Smooth muscle cell (in vitro differentiated cells): ENCODE measurements at regions not wholly inside any gene's neighbourhood (a gene's known extent, or its start where the extent isn't known, plus 50 kb on each side); places are given as distances from the start of the nearest gene placed in this dataset.

Experiments used
- DNase-seq: peaks from one replicate; lab custom pipeline; 2025; ENCODE audit not compliant: unreplicated experiment; lab: John Stamatoyannopoulos, UW
- H2AFZ ChIP-seq: fragments of 200-600 bp; sonication (generic); 2 replicates; pipeline ENCODE4 v1.6.0; 2016; ENCODE audit warnings: antibody characterized with exemption, low read depth, mild to moderate bottlenecking
- H3F3A ChIP-seq: fragments of 200-600 bp; sonication (generic); 2 replicates; pipeline ENCODE4 v1.6.0; 2017; ENCODE audit warnings: antibody characterized with exemption, low read depth
- H3K27ac ChIP-seq: fragments of 200-600 bp; sonication (generic); 2 replicates; pipeline ENCODE4 v1.5.1; 2016; ENCODE audit warnings: low read depth, mild to moderate bottlenecking
- H3K27me3 ChIP-seq: fragments of 200-600 bp; sonication (generic); 2 replicates; pipeline ENCODE4 v1.6.1; 2016; ENCODE audit warnings: low read depth, mild to moderate bottlenecking
- H3K36me3 ChIP-seq: fragments of 200-600 bp; sonication (generic); 2 replicates; pipeline ENCODE4 v1.5.1; 2016; ENCODE audit warnings: low read depth
- H3K4me1 ChIP-seq: fragments of 200-600 bp; sonication (generic); 2 replicates; pipeline ENCODE4 v1.5.1; 2016; ENCODE audit warnings: low read depth
- H3K4me2 ChIP-seq: fragments of 200-600 bp; sonication (generic); 2 replicates; pipeline ENCODE4 v1.6.0; 2016; ENCODE audit warnings: mild to moderate bottlenecking
- H3K4me3 ChIP-seq: fragments of 200-600 bp; sonication (generic); 2 replicates; pipeline ENCODE4 v1.5.1; 2016; ENCODE audit warnings: mild to moderate bottlenecking
- H3K79me2 ChIP-seq: fragments of 200-600 bp; sonication (generic); 2 replicates; pipeline ENCODE4 v1.6.0; 2016; ENCODE audit warnings: low read depth, mild to moderate bottlenecking
- H3K9ac ChIP-seq: fragments of 200-600 bp; sonication (generic); 2 replicates; pipeline ENCODE4 v1.6.0; 2016; ENCODE audit warnings: low read depth
- H3K9me3 ChIP-seq: fragments of 200-600 bp; sonication (generic); replicated peaks from 2 replicates; pipeline ENCODE4 v1.5.1; 2016; ENCODE audit warnings: low read depth
- H4K20me1 ChIP-seq: fragments of 200-600 bp; sonication (generic); 2 replicates; pipeline ENCODE4 v1.6.0; 2016; ENCODE audit warnings: low read depth
- WGBS: methylation state at CpG from one replicate; pipeline ENCODE4 v1.1.7; 2016; ENCODE audit warnings: low lambda C conversion rate; 5-methylcytosine and 5-hydroxymethylcytosine counted together
- TF ChIP-seq, protein P1 (sequence below): fragments of 200-600 bp; sonication (generic); IDR thresholded peaks from 2 replicates; pipeline ENCODE4 v1.5.1; 2017; ENCODE audit warnings: borderline replicate concordance, mild to moderate bottlenecking, antibody characterized with exemption; ENCODE audit not compliant: insufficient read depth, poor library complexity, severe bottlenecking

DNA sequence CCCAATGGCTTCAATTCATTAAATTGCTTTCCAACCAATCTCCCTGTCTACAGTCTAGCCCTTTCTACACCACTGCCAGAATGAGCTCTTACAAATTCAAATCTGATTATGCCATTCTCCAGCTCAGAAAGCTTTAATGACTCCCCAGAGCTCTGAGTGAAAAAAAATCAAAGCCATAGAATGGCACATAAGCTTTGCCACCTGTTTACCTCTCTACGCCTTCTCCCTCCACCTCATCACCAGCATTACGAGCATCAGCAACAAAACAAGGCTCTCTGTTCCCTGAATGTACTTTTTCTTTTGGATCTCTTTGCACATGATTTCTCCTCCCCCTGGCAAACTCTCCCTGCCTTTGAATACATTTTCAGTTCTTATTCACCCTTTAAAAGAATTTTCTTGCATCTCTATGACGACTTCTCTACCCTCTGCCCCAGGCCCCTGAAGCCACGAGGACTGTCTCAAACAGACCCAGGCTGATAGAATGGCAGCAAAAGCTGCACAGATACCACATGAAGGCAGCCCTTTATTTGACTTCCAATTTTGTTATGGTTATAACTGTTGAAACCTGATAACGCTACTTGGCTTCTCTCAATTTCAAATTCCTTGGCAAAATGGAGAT is 516.0 kb downstream of the PCDH7 start:
- Histone ChIP-seq H3K4me3 (no peak overlapping the region), H4K20me1 (no peaks in the 10 kb centered on the region), H3K27ac (no peak overlapping the region), H3K9ac (no peak overlapping the region), H3K27me3 (no peaks in the 10 kb centered on the region), H3K9me3 (no peaks in the 10 kb centered on the region), H3K79me2 (no peaks in the 10 kb centered on the region), H3K4me1 (peaks cover 6% of the 10 kb centered on the region), H3F3A (no peaks in the 10 kb centered on the region), H2AFZ (peak overlapping the region; percentile 44), H3K36me3 (no peaks in the 10 kb centered on the region), H3K4me2 (no peak overlapping the region)
- DNase-seq = no peak
- 76% methylated on average over 5 of the region's 5 CpGs for WGBS
- TF ChIP-seq, protein P1, sequence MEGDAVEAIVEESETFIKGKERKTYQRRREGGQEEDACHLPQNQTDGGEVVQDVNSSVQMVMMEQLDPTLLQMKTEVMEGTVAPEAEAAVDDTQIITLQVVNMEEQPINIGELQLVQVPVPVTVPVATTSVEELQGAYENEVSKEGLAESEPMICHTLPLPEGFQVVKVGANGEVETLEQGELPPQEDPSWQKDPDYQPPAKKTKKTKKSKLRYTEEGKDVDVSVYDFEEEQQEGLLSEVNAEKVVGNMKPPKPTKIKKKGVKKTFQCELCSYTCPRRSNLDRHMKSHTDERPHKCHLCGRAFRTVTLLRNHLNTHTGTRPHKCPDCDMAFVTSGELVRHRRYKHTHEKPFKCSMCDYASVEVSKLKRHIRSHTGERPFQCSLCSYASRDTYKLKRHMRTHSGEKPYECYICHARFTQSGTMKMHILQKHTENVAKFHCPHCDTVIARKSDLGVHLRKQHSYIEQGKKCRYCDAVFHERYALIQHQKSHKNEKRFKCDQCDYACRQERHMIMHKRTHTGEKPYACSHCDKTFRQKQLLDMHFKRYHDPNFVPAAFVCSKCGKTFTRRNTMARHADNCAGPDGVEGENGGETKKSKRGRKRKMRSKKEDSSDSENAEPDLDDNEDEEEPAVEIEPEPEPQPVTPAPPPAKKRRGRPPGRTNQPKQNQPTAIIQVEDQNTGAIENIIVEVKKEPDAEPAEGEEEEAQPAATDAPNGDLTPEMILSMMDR = no peak

DNA sequence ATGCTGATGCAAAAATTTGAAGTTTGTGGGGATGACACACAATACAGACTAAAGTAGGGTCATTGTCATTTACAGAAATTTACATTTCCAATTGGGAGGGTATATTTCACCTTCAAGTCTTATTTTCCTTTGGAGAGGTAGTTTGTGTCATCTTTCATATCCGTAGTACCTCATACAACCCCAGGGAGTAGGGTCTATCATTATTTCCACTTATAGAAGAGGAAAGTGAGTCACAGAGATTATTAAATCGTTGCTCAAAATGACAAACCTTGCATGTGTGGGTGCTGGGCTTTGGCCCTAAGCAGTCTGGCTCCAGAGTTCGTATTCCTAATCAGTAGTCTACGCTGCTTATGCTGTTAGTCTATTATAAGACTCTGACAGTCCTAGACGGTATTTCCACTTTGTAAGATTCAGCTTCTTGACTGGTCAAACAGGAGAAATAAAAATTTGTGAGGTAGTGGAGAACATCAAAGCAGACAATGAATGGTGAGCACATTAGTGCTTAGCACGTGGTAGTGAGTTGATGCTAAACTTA is 516.5 kb downstream of the PCDH7 start:
- DNase-seq = no peak
- H3K4me2 ChIP-seq = no peak overlapping the region
- no peaks in the 10 kb centered on the region for H3K36me3 ChIP-seq
- peak overlapping the region; percentile 36 for H3K27ac ChIP-seq
- no peak overlapping the region for H3K4me3 ChIP-seq
- H3K9ac ChIP-seq = no peak overlapping the region
- TF ChIP-seq, protein P1 = no peak
- H4K20me1 ChIP-seq = no peaks in the 10 kb centered on the region
- no peaks in the 10 kb centered on the region for H3K79me2 ChIP-seq
- 42% methylated on average over 6 of the region's 6 CpGs for WGBS
- H3K27me3 ChIP-seq = no peaks in the 10 kb centered on the region
- no peaks in the 10 kb centered on the region for H3K9me3 ChIP-seq
- H2AFZ ChIP-seq = peak overlapping the region; percentile 44
- no peaks in the 10 kb centered on the region for H3F3A ChIP-seq
- peaks cover 6% of the 10 kb centered on the region for H3K4me1 ChIP-seq

DNA sequence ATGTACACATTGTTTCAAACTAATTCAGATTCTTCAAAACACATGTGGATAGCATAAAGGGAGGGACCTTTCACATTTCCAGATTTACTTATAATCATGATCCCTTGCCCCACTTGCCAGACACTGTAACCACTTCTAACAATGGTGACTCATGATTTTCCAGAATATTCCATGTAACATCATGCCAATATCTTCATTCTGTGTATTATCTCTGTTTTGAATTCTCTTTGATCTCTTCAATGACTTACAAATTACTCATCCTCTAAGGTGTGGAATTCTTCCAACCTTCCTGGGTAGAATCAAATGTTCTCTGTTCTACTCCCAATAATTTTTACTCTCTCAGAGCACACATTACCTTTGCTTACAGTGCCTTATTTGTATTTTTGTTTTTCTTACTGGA is 517.1 kb downstream of the PCDH7 start:
- H4K20me1 ChIP-seq = no peaks in the 10 kb centered on the region
- peak overlapping the region; percentile 36 for H3K27ac ChIP-seq
- no peaks in the 10 kb centered on the region for H3F3A ChIP-seq
- H3K36me3 ChIP-seq = no peaks in the 10 kb centered on the region
- DNase-seq = no peak
- no peaks in the 10 kb centered on the region for H3K27me3 ChIP-seq
- peak overlapping the region; percentile 44 for H2AFZ ChIP-seq
- TF ChIP-seq, protein P1 = no peak
- H3K4me3 ChIP-seq = no peak overlapping the region
- H3K4me2 ChIP-seq = no peak overlapping the region
- no peaks in the 10 kb centered on the region for H3K79me2 ChIP-seq
- peaks cover 6% of the 10 kb centered on the region for H3K4me1 ChIP-seq
- H3K9me3 ChIP-seq = no peaks in the 10 kb centered on the region
- H3K9ac ChIP-seq = no peak overlapping the region

DNA sequence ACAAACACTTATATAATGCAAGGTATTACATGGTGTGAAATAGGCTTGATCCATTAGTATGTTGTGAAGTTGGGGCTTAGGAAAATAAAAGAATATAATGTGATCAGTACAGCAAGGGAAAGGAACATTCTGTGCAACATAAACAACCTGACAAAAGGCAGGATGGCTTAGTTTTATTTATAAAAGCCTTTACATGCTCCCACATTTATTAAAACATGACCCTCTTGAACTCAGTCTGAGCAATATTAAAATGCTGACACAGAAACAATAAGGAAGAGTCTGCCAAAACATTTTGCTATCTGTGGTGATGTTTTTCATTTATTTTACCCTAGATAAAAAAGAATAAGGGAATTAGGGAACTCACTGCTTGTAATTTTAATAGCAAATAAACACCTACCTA is 519.7 kb downstream of the PCDH7 start:
- no peak overlapping the region for H3K4me2 ChIP-seq
- no peaks in the 10 kb centered on the region for H3F3A ChIP-seq
- H3K9me3 ChIP-seq = no peaks in the 10 kb centered on the region
- no peak for DNase-seq
- H3K4me3 ChIP-seq = no peak overlapping the region
- no peaks in the 10 kb centered on the region for H4K20me1 ChIP-seq
- TF ChIP-seq, protein P1 = no peak
- H3K9ac ChIP-seq = no peak overlapping the region
- no peaks in the 10 kb centered on the region for H3K79me2 ChIP-seq
- no peak overlapping the region for H3K27ac ChIP-seq
- no peak overlapping the region for H2AFZ ChIP-seq
- H3K36me3 ChIP-seq = no peaks in the 10 kb centered on the region
- H3K4me1 ChIP-seq = peaks cover 6% of the 10 kb centered on the region
- H3K27me3 ChIP-seq = no peaks in the 10 kb centered on the region
